Kidney (tissue), 13 donors: ENCODE measurements at regions not wholly inside any gene's neighbourhood (a gene's known extent, or its start where the extent isn't known, plus 50 kb on each side); places are given as distances from the start of the nearest gene placed in this dataset.
A peak's percentile ranks its signal among the peaks of the same experiment; 100 is the strongest.

Source experiments
- DNase-seq, 5 donors: peaks; one replicate each; pipeline ENCODE4 v3.0.0-alpha.2; 2013 to 2020
- FAIRE-seq: peaks from 2 replicates; lab custom pipeline; 2012; peaks lifted over from hg19 to GRCh38; lab: Jason Lieb, UNC
- H3K27ac ChIP-seq, 2 donors: one replicate each; pipeline ENCODE4 v1.7.0; 2013; ENCODE audit warnings: low read depth in 2 of 2, low read length in 2 of 2, inconsistent platforms in 1 of 2
- H3K27me3 ChIP-seq: one replicate; pipeline ENCODE4 v1.7.1; 2013; ENCODE audit warnings: low read length, inconsistent platforms; ENCODE audit not compliant: control insufficient read depth, insufficient read depth
- H3K36me3 ChIP-seq, 3 donors: one replicate each; pipeline versions ENCODE4 v1.7.0 to v1.7.1; 2013; ENCODE audit warnings: low read length in 3 of 3, control low read depth in 1 of 3, inconsistent platforms in 1 of 3; ENCODE audit not compliant: insufficient read depth in 3 of 3, control insufficient read depth in 2 of 3
- H3K4me1 ChIP-seq, 3 donors: one replicate each; pipeline versions ENCODE4 v1.7.0 to v1.7.1; 2013; ENCODE audit warnings: low read length in 3 of 3, inconsistent platforms in 1 of 3, low read depth in 1 of 3; ENCODE audit not compliant: control insufficient read depth in 2 of 3, insufficient read depth in 2 of 3
- H3K4me3 ChIP-seq, 3 donors: one replicate each; pipeline versions ENCODE4 v1.7.0 to v1.8.1; 2013; ENCODE audit warnings: low read length in 3 of 3, control low read depth in 1 of 3, inconsistent platforms in 1 of 3
- H3K9ac ChIP-seq, 3 donors: one replicate each; pipeline versions ENCODE4 v1.7.0 to v1.7.1; 2013; ENCODE audit warnings: low read length in 3 of 3, control low read depth in 1 of 3, inconsistent platforms in 1 of 3
- H3K9me3 ChIP-seq, 3 donors: one replicate each; pipeline versions ENCODE4 v1.7.0 to v1.7.1; 2013; ENCODE audit warnings: low read length in 3 of 3, control low read depth in 1 of 3, inconsistent platforms in 1 of 3; ENCODE audit not compliant: control insufficient read depth in 2 of 3, insufficient read depth in 1 of 3
- intact Hi-C: fragments of 100-400 bp; cut with DNase I; formaldehyde crosslinking; loops from one replicate; pipeline ENCODE4 v1.11.1; 2022
- TF ChIP-seq, protein P1 (sequence below): IDR thresholded peaks from 3 replicates; pipeline ENCODE4 v1.5.1; 2012; ENCODE audit warnings: mild to moderate bottlenecking, moderate library complexity, borderline replicate concordance; ENCODE audit not compliant: insufficient read depth; ENCODE audit errors: extremely low read depth
- donor health status: control.
- donor health status: control.
- donor health status: control.
- donor health status: control.
- donor health status: control.
- donor health status: DM: yes; HTN: yes; CAD: no.
- donor health status: Normal renal cell carcinoma (clear cell type).

DNA sequence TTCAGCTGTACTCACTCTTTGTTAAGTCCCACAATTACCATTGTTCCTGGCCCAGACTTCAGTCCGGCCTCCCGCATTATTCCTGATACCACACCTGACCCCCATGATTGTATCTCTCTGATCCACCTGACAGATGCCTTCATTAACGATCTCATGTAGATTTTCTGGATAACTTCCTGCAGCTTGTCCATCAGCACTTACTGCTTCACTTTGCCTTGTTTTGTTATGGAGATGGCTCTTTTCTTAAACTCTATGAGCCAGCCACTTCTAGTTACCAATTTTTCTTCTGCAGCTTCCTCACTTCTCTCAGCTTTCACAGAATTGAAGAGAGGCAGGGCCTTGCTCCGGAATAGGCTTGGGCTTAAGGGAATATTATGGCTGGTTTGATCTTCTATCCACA, 1044.2 kb downstream of the PLOD2 start:
- intact Hi-C loops = no loop called here
- no peaks in the 10 kb centered on the region for H3K27me3 ChIP-seq
- H3K4me3 ChIP-seq = no peak overlapping the region
- FAIRE-seq (no peak), DNase-seq (no peak)
- no peaks in the 10 kb centered on the region for H3K36me3 ChIP-seq
- no peak overlapping the region for H3K27ac ChIP-seq
- H3K4me1 ChIP-seq = no peaks in the 10 kb centered on the region
- no peaks in the 10 kb centered on the region for H3K9me3 ChIP-seq
- TF ChIP-seq, protein P1, sequence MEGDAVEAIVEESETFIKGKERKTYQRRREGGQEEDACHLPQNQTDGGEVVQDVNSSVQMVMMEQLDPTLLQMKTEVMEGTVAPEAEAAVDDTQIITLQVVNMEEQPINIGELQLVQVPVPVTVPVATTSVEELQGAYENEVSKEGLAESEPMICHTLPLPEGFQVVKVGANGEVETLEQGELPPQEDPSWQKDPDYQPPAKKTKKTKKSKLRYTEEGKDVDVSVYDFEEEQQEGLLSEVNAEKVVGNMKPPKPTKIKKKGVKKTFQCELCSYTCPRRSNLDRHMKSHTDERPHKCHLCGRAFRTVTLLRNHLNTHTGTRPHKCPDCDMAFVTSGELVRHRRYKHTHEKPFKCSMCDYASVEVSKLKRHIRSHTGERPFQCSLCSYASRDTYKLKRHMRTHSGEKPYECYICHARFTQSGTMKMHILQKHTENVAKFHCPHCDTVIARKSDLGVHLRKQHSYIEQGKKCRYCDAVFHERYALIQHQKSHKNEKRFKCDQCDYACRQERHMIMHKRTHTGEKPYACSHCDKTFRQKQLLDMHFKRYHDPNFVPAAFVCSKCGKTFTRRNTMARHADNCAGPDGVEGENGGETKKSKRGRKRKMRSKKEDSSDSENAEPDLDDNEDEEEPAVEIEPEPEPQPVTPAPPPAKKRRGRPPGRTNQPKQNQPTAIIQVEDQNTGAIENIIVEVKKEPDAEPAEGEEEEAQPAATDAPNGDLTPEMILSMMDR = no peak
- H3K9ac ChIP-seq = no peak overlapping the region

DNA sequence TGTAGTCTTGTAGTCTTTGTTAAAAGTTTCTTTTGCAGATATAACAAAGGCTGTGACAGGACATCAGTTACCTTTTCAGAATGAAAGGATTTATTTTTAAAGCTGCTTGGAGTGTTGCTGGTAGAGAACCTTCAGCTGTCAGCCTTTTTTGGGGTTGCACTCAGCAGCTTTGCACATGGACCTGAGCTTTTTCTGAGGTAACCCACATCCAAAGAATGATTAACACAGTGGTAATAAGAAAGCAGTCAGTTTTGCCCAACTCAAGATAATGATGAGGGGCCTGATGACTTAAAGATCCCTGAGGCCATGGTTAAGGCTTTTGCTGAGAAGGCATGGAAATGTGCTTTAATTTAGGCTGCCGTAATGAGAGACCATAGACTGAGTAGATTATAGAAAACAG, 1042.7 kb downstream of the PLOD2 start:
- intact Hi-C loops = no loop called here
- H3K27ac ChIP-seq = no peak overlapping the region
- H3K9me3 ChIP-seq = no peaks in the 10 kb centered on the region
- FAIRE-seq (no peak), DNase-seq (no peak)
- H3K4me3 ChIP-seq = no peak overlapping the region
- no peaks in the 10 kb centered on the region for H3K4me1 ChIP-seq
- no peaks in the 10 kb centered on the region for H3K36me3 ChIP-seq
- no peak overlapping the region for H3K9ac ChIP-seq
- no peaks in the 10 kb centered on the region for H3K27me3 ChIP-seq
- TF ChIP-seq, protein P1 = no peak

DNA sequence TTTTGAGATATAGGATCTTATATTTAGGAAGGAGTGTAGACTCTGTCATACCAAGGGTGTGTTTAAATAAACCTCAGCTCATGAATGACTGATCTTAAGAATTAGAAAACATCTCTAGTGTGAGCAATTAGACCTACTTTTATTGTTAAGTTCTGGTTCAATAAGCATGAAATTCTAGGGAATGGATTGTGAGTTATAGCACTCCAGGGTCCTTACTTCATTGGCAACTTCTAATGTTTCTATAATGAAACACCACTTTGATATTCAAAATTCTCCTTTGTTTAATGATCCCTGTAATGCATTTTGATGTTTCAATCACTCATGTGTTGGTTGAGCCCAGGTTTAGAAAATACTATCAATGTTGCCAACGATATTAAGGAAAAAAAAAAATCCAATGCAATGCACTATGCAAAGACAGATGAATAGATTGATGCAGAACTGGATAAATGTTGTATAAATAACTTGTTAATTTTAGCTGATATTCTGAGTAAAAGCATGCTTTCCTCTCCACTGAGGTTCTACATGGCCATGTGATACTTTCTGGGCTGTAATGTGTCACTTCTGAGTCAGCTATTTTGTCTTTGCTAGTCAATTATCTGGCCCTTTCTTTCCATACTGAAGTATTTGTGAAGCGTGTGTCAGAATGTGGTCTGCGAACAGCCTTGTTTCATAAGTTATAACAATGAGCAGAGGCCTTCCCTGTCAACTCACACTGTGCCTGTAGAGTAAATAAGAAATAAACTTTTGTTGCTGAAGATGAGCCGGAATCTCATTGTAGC, 1035.9 kb downstream of the PLOD2 start:
- no peak overlapping the region for H3K4me3 ChIP-seq
- H3K9ac ChIP-seq = no peak overlapping the region
- FAIRE-seq (no peak), DNase-seq (peak in 2 of 5 donors; percentile 11 to 19)
- no peak overlapping the region for H3K27ac ChIP-seq
- TF ChIP-seq, protein P1 = no peak
- H3K9me3 ChIP-seq = no peaks in the 10 kb centered on the region
- H3K36me3 ChIP-seq = no peaks in the 10 kb centered on the region
- H3K4me1 ChIP-seq = no peaks in the 10 kb centered on the region
- intact Hi-C loops = no loop called here
- no peaks in the 10 kb centered on the region for H3K27me3 ChIP-seq

DNA sequence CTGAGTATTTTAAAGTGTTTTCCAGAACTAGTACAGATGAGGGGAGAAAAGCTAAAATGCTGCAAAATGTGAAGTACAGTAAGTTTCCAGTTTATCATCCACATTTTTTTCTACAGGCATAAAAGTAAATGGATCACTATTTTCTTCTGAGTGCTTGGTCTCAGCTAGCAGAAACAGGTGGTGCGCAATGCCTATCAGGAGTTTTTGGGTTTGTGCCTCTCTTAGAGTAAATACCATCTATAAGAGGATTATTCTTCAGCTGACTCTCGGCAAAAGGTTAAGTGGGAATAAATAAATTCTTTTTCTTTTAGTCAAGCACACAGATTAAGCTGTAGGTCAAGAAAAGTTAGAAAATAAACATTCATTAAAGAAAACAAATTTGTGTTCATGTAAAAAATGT, 1027.7 kb downstream of the PLOD2 start:
- Histone ChIP-seq H3K4me1 (no peaks in the 10 kb centered on the region), H3K4me3 (no peak overlapping the region), H3K9ac (no peak overlapping the region), H3K9me3 (no peaks in the 10 kb centered on the region), H3K36me3 (no peaks in the 10 kb centered on the region), H3K27me3 (no peaks in the 10 kb centered on the region), H3K27ac (no peak overlapping the region)
- DNase-seq (no peak), FAIRE-seq (no peak)
- intact Hi-C loops = no loop called here
- TF ChIP-seq, protein P1 = no peak
